ENCODE measurements at regions not wholly inside any gene's neighbourhood (a gene's known extent, or its start where the extent isn't known, plus 50 kb on each side); places are given as distances from the start of the nearest gene placed in this dataset.
A peak's percentile ranks its signal among the peaks of the same experiment; 100 is the strongest.
"Not testable (repeated sequence)": the region's sequence is repeated elsewhere in the genome, so short reads cannot be mapped to it uniquely, and the experiment has no call there.

GRCh38 chr12:85433148-85433547, 153.1 kb downstream of the ALX1 start:
- DNase-seq = not testable (repeated sequence)

- no peak for DNase-seq
Measured at GRCh38 chr12:85440271-85440670, 160.3 kb downstream of the ALX1 start.

GRCh38 chr12:85441025-85441424, 161.0 kb downstream of the ALX1 start:
- DNase-seq = no peak

GRCh38 chr12:85441741-85442140, 161.7 kb downstream of the ALX1 start:
- no peak for DNase-seq

- DNase-seq = no peak
Measured at GRCh38 chr12:85445060-85445938, 165.3 kb downstream of the ALX1 start.

- no peak for DNase-seq
Measured at GRCh38 chr12:85448031-85448430, 168.0 kb downstream of the ALX1 start.

- no peak for DNase-seq
Measured at GRCh38 chr12:85448548-85449139, 168.6 kb downstream of the ALX1 start.

- DNase-seq = no peak
Measured at GRCh38 chr12:85457016-85457415, 177.0 kb downstream of the ALX1 start.

- DNase-seq = no peak
Measured at GRCh38 chr12:85461127-85461526, 181.1 kb downstream of the ALX1 start.

- no peak for DNase-seq
Measured at GRCh38 chr12:85462888-85463287, 182.9 kb downstream of the ALX1 start.

- no peak for DNase-seq
Measured at GRCh38 chr12:85466890-85467289, 186.9 kb downstream of the ALX1 start.

GRCh38 chr12:85468356-85469157, 188.5 kb downstream of the ALX1 start:
- peak; percentile 34 for DNase-seq

GRCh38 chr12:85469158-85470086, 189.4 kb downstream of the ALX1 start:
- DNase-seq = not testable (repeated sequence)

- not testable (repeated sequence) for DNase-seq
Measured at GRCh38 chr12:85475277-85475676, 195.3 kb downstream of the ALX1 start.

GRCh38 chr12:85476756-85477155, 196.7 kb downstream of the ALX1 start:
- no peak for DNase-seq

- DNase-seq = no peak
Measured at GRCh38 chr12:85484387-85484786, 204.4 kb downstream of the ALX1 start.

GRCh38 chr12:85489194-85489593, 209.2 kb downstream of the ALX1 start:
- peak; percentile 3 for DNase-seq

- no peak for DNase-seq
Measured at GRCh38 chr12:85504164-85504563, 224.1 kb downstream of the ALX1 start.

GRCh38 chr12:85504624-85505023, 224.6 kb downstream of the ALX1 start:
- DNase-seq = no peak

GRCh38 chr12:85507456-85507855, 227.4 kb downstream of the ALX1 start:
- DNase-seq = no peak

GRCh38 chr12:85509081-85509856, 229.2 kb downstream of the ALX1 start:
- no peak for DNase-seq

GRCh38 chr12:85509857-85510256, 229.8 kb downstream of the ALX1 start:
- no peak for DNase-seq

Data from NCI-H187 treated with DMSO at 0.1 percent for 48 hours (cell line).